ENCODE measurements at regions not wholly inside any gene's neighbourhood (a gene's known extent, or its start where the extent isn't known, plus 50 kb on each side); places are given as distances from the start of the nearest gene placed in this dataset.
A peak's percentile ranks its signal among the peaks of the same experiment; 100 is the strongest.
"Not testable (repeated sequence)": the region's sequence is repeated elsewhere in the genome, so short reads cannot be mapped to it uniquely, and the experiment has no call there.

DNA sequence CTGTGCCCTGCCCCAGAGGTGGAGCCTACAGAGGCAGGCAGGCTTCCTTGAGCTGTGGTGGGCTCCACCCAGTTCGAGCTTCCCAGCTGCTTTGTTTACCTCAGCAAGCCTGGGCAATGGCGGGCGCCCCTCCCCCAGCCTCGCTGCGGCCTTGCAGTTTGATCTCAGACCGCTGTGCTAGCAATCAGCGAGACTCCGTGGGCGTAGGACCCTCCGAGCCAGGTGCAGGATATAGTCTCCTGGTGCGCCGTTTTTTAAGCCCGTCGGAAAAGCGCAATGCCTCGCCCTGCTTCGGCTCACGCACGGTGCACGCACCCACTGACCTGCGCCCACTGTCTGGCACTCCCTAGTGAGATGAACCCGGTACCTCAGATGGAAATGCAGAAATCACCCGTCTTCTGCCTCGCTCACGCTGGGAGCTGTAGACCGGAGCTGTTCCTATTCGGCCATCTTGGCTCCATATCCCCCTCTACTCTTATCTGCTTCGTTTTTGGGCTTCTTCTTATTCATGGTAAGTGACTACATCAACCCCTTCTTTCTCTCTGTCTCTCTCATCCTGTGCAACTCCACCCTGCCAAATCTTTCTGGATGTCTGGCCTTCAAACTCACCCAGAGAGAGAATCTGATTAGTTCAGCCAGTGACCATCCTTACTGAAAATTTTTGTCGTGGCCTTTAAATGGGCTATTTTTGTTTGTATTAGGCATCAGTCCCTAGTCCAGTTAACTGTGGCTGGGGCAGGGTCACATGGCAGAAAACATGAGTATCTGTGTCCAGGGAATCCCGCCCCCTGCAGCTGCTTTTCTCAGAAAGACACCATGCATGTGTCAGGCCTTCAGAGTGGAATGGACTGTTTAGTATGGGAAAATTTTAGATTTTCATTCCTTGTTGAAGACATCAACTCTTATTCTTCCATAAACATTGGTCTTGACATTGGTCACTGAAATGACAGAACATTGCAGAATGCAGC is 204.6 kb downstream of the TMEM167A start:
- ATAC-seq: 0 out of 3 replicates have a peak, but pooled peaks have one; percentile 23
- H3K9me3 ChIP-seq (replicated peaks; ENCODE audit: control insufficient read depth, insufficient read depth, low read depth, low read length); CTCF ChIA-PET (ENCODE audit: low intra/inter-chr PET ratio); FAIRE-seq; POLR2A ChIA-PET; H3K27ac ChIP-seq (ENCODE audit: extremely low read depth, low read depth, low read length); H3K4me2 ChIP-seq (ENCODE audit: insufficient read depth, low read length); H4K20me1 ChIP-seq (replicated peaks; ENCODE audit: control insufficient read depth, insufficient read depth, low read length); H3K9me1 ChIP-seq (ENCODE audit: control insufficient read depth, insufficient read depth, low read length); H3K9ac ChIP-seq (ENCODE audit: insufficient read depth in 1 of 2, low read depth in 2 of 2, low read length in 2 of 2); intact Hi-C loops (cut with micrococcal nuclease); H3K4me3 ChIP-seq; in situ Hi-C loops (cut with MboI); BruUV-seq (replicated peaks); H3K27me3 ChIP-seq (ENCODE audit: control insufficient read depth in 2 of 2, insufficient read depth in 2 of 2, low read length in 2 of 2); H3K36me3 ChIP-seq (ENCODE audit: control insufficient read depth, insufficient read depth, low read length); DNase-seq (ENCODE audit: extremely low read depth in 1 of 4, low spot score in 3 of 4); H3K79me2 ChIP-seq (ENCODE audit: control insufficient read depth, insufficient read depth, low read length); H3K4me1 ChIP-seq (replicated peaks in 1 of 2; ENCODE audit: control insufficient read depth in 2 of 2, insufficient read depth in 2 of 2, low read length in 2 of 2): not testable (repeated sequence)
- WGBS (ENCODE audit: insufficient coverage, low coverage, missing lambda C conversion rate): 19% methylated on average over 16 of the region's 30 CpGs
- peak overlapping the region; percentile 51; the same call in 1 of the 2 replicates for H2AFZ ChIP-seq (ENCODE audit: low read depth, low read length)

DNA sequence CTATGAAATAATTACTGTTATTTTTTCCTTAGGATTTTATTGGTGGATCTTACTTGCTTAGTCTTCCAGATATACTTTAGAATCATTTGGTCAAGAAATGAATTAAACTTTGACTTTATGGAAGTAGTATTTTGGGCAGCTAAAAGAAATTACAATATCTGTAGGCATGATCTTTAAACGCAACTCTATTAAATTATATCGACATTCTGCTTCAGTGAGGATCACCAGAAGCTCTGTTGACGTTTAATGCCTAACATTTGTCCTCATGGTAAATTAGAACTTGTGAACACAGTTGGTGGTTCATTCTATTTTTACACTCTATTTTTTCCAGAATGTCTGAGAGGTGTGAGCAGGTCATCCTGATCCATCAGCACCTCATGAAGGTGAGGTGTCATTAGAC is 211.6 kb downstream of the TMEM167A start:
- FAIRE-seq: no peak
- 0% methylated on average over 3 of the region's 3 CpGs for WGBS (ENCODE audit: insufficient coverage, low coverage, missing lambda C conversion rate)
- H3K4me1 ChIP-seq (replicated peaks in 1 of 2; ENCODE audit: control insufficient read depth in 2 of 2, insufficient read depth in 2 of 2, low read length in 2 of 2): no peaks in the 10 kb centered on the region
- no peak overlapping the region for H2AFZ ChIP-seq (ENCODE audit: low read depth, low read length)
- no peaks in the 10 kb centered on the region for H3K79me2 ChIP-seq (ENCODE audit: control insufficient read depth, insufficient read depth, low read length)
- intact Hi-C loops (cut with micrococcal nuclease): no loop called here
- in situ Hi-C loops (cut with MboI): no loop called here
- H3K9ac ChIP-seq (ENCODE audit: insufficient read depth in 1 of 2, low read depth in 2 of 2, low read length in 2 of 2): no peak overlapping the region
- no peaks in the 10 kb centered on the region for H3K9me1 ChIP-seq (ENCODE audit: control insufficient read depth, insufficient read depth, low read length)
- no peaks in the 10 kb centered on the region for H3K9me3 ChIP-seq (replicated peaks; ENCODE audit: control insufficient read depth, insufficient read depth, low read depth, low read length)
- CTCF ChIA-PET (ENCODE audit: low intra/inter-chr PET ratio): no interaction called here
- no peaks in the 10 kb centered on the region for H3K36me3 ChIP-seq (ENCODE audit: control insufficient read depth, insufficient read depth, low read length)
- no peak for TF ChIP-seq MED1 (CRISPR knock-in tag; IDR thresholded peaks at IDR 0.05; ENCODE audit: borderline replicate concordance)
- TF ChIP-seq NCOR1 (IDR thresholded peaks at IDR 0.05): no peak
- TF ChIP-seq, protein P1, sequence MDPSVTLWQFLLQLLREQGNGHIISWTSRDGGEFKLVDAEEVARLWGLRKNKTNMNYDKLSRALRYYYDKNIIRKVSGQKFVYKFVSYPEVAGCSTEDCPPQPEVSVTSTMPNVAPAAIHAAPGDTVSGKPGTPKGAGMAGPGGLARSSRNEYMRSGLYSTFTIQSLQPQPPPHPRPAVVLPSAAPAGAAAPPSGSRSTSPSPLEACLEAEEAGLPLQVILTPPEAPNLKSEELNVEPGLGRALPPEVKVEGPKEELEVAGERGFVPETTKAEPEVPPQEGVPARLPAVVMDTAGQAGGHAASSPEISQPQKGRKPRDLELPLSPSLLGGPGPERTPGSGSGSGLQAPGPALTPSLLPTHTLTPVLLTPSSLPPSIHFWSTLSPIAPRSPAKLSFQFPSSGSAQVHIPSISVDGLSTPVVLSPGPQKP (CRISPR knock-in tag; IDR thresholded peaks at IDR 0.05): no peak
- no peak for TF ChIP-seq MAZ (CRISPR knock-in tag; conservative IDR thresholded peaks at IDR 0.05 in 1 of 2, IDR thresholded peaks at IDR 0.05 in 1 of 2)
- TF ChIP-seq GTF2A2 (tag; IDR thresholded peaks at IDR 0.05): no peak
- no peak for TF ChIP-seq STAG1 (CRISPR knock-in tag; IDR thresholded peaks at IDR 0.05; ENCODE audit: borderline replicate concordance)
- TF ChIP-seq, protein P2, sequence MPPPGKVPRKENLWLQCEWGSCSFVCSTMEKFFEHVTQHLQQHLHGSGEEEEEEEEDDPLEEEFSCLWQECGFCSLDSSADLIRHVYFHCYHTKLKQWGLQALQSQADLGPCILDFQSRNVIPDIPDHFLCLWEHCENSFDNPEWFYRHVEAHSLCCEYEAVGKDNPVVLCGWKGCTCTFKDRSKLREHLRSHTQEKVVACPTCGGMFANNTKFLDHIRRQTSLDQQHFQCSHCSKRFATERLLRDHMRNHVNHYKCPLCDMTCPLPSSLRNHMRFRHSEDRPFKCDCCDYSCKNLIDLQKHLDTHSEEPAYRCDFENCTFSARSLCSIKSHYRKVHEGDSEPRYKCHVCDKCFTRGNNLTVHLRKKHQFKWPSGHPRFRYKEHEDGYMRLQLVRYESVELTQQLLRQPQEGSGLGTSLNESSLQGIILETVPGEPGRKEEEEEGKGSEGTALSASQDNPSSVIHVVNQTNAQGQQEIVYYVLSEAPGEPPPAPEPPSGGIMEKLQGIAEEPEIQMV (tag; conservative IDR thresholded peaks at IDR 0.05; ENCODE audit: low read depth): no peak
- TF ChIP-seq ZNF311 (CRISPR knock-in tag; IDR thresholded peaks at IDR 0.05): no peak
- TF ChIP-seq MCM2 (IDR thresholded peaks at IDR 0.05; ENCODE audit: low read depth): no peak
- TF ChIP-seq ZNF696 (CRISPR knock-in tag; conservative IDR thresholded peaks at IDR 0.05): no peak
- POLR2A ChIA-PET: no interaction called here
- H4K20me1 ChIP-seq (replicated peaks; ENCODE audit: control insufficient read depth, insufficient read depth, low read length): no peaks in the 10 kb centered on the region
- no peak for ATAC-seq
- H3K27me3 ChIP-seq (ENCODE audit: control insufficient read depth in 2 of 2, insufficient read depth in 2 of 2, low read length in 2 of 2): 0 out of 5 replicates have a peak, but pooled peaks cover 0 to 3% of the 10 kb centered on the region in 2 experiments
- DNase-seq (ENCODE audit: extremely low read depth in 1 of 4, low spot score in 3 of 4): no peak
- no peak overlapping the region for H3K4me3 ChIP-seq
- H3K27ac ChIP-seq (ENCODE audit: extremely low read depth, low read depth, low read length): no peak overlapping the region
- H3K4me2 ChIP-seq (ENCODE audit: insufficient read depth, low read length): no peak overlapping the region
- no TSS peak for BruUV-seq (replicated peaks)
